K562 (cell line): ENCODE measurements at regions not wholly inside any gene's neighbourhood (a gene's known extent, or its start where the extent isn't known, plus 50 kb on each side); places are given as distances from the start of the nearest gene placed in this dataset.

Source experiments
- ATAC-seq: fragments of 200-7000 bp; cut with Tn5 transposase; 3 replicates; pipeline ENCODE4 v1.9.1; 2020; ENCODE audit warnings: moderate library complexity
- BruUV-seq: library from RNA; stranded (reverse); fragments of 400-500 nt; replicated peaks from 2 replicates; lab custom pipeline; 2021; lab: Mats Ljungman, UMichigan
- CTCF ChIA-PET: fragments of 300-600 bp; formaldehyde crosslinking; extraction: SDS; loops from one replicate; lab custom pipeline; 2021; ENCODE audit warnings: low intra/inter-chr PET ratio; lab: Yijun Ruan, JAX
- POLR2A ChIA-PET: fragments of 300-600, 350-650 bp; sonication (Branson Sonifier 250); formaldehyde crosslinking; extraction: SDS; loops from one replicate; lab custom pipeline; 2021; ENCODE audit warnings: antibody characterized with exemption, inconsistent platforms; lab: Yijun Ruan, JAX
- DNase-seq, 4 experiments: peaks; one replicate each; pipeline versions ENCODE4 v3.0.0 to v3.0.0-alpha.2; 2011 to 2018; ENCODE audit warnings: low spot score in 3 of 4, mixed read lengths in 3 of 4; ENCODE audit errors: extremely low read depth in 1 of 4
- FAIRE-seq: peaks from 2 replicates; lab custom pipeline; 2011; peaks lifted over from hg19 to GRCh38; lab: Jason Lieb, UNC
- H2AFZ ChIP-seq: 2 replicates; pipeline ENCODE4 v1.6.0; 2011; ENCODE audit warnings: low read depth, low read length, control low read depth, inconsistent platforms
- H3K27ac ChIP-seq: fragments of 200-600 bp; 3 replicates; pipeline ENCODE4 v1.8.0; 2011; ENCODE audit warnings: low read depth, mild to moderate bottlenecking, control low read depth, inconsistent platforms, low read length, moderate library complexity, mixed read lengths; ENCODE audit errors: extremely low read depth
- H3K27me3 ChIP-seq, 2 experiments: fragments of 300-600 bp in 1 of 2; 2 replicates in 1 of 2; 3 replicates in 1 of 2; pipeline versions ENCODE4 v1.6.0 to v1.8.0; 2011; ENCODE audit warnings: inconsistent platforms in 2 of 2, low read length in 2 of 2, mild to moderate bottlenecking in 1 of 2, mixed read lengths in 1 of 2, moderate library complexity in 1 of 2; ENCODE audit not compliant: control insufficient read depth in 2 of 2, insufficient read depth in 2 of 2
- H3K36me3 ChIP-seq: fragments of 300-600 bp; 3 replicates; pipeline ENCODE4 v1.8.0; 2011; ENCODE audit warnings: mild to moderate bottlenecking, low read length, inconsistent platforms; ENCODE audit not compliant: control insufficient read depth, insufficient read depth
- H3K4me1 ChIP-seq, 2 experiments: fragments of 200-600 bp in 1 of 2; replicated peaks in 1 of 2; 2 replicates in 1 of 2; 3 replicates in 1 of 2; pipeline versions ENCODE4 v1.5.1 to v1.8.0; 2011; ENCODE audit warnings: inconsistent platforms in 2 of 2, low read length in 2 of 2, mild to moderate bottlenecking in 1 of 2, mixed read lengths in 1 of 2, moderate library complexity in 1 of 2; ENCODE audit not compliant: control insufficient read depth in 2 of 2, insufficient read depth in 2 of 2
- H3K4me2 ChIP-seq: 2 replicates; pipeline ENCODE4 v1.6.1; 2011; ENCODE audit warnings: low read length, control low read depth, inconsistent platforms, mixed read lengths; ENCODE audit not compliant: insufficient read depth
- H3K4me3 ChIP-seq: fragments of 200-600 bp; sonication (generic), shearing (Covaris generic); 2 replicates; pipeline ENCODE4 v1.5.1; 2016; ENCODE audit warnings: control low read depth, inconsistent platforms
- H3K79me2 ChIP-seq: fragments of 200-600 bp; 3 replicates; pipeline ENCODE4 v1.8.0; 2011; ENCODE audit warnings: low read length, inconsistent platforms; ENCODE audit not compliant: control insufficient read depth, insufficient read depth
- H3K9ac ChIP-seq, 2 experiments: 2 replicates each; pipeline versions ENCODE4 v1.6.0 to v1.6.1; 2011; ENCODE audit warnings: low read depth in 2 of 2, low read length in 2 of 2, control low read depth in 1 of 2, inconsistent platforms in 1 of 2, mild to moderate bottlenecking in 1 of 2, mixed read lengths in 1 of 2; ENCODE audit not compliant: insufficient read depth in 1 of 2
- H3K9me1 ChIP-seq: one replicate; pipeline ENCODE4 v1.6.0; 2011; ENCODE audit warnings: inconsistent platforms, mild to moderate bottlenecking, low read length, moderate library complexity; ENCODE audit not compliant: control insufficient read depth, insufficient read depth
- H3K9me3 ChIP-seq: replicated peaks from 2 replicates; pipeline ENCODE4 v1.5.1; 2011; ENCODE audit warnings: low read depth, low read length, inconsistent platforms; ENCODE audit not compliant: control insufficient read depth, insufficient read depth
- H4K20me1 ChIP-seq: replicated peaks from 2 replicates; pipeline ENCODE4 v1.6.1; 2011; ENCODE audit warnings: low read length, inconsistent platforms, mixed read lengths; ENCODE audit not compliant: control insufficient read depth, insufficient read depth
- ADNP ChIP-seq: fragments of 200-800 bp; sonication (Bioruptor generic); IDR thresholded peaks from 2 replicates; pipeline ENCODE4 v1.6.1; 2016; ENCODE audit warnings: missing genetic modification characterization, missing compliant biosample characterization
- C11orf30 ChIP-seq: fragments of 450-650 bp; IDR thresholded peaks from 2 replicates; pipeline ENCODE4 v1.6.1; 2016; ENCODE audit warnings: low read depth, mild to moderate bottlenecking
- CBX3 ChIP-seq, 2 experiments: IDR thresholded peaks; 1 replicate in 1 of 2; 2 replicates in 1 of 2; pipeline ENCODE4 v1.6.1; 2012; ENCODE audit warnings: inconsistent platforms in 2 of 2, low read length in 2 of 2, borderline replicate concordance in 1 of 2, control low read depth in 1 of 2
- CBX8 ChIP-seq: fragments of 200-600 bp; sonication (generic); IDR thresholded peaks from 2 replicates; pipeline ENCODE4 v1.6.1; 2012; ENCODE audit warnings: borderline replicate concordance, mixed run types, low read depth, mild to moderate bottlenecking, moderate library complexity, mixed read lengths, low read length, control low read depth, inconsistent platforms; ENCODE audit not compliant: poor library complexity, severe bottlenecking; ENCODE audit errors: extremely low read depth
- CCNT2 ChIP-seq: IDR thresholded peaks from 2 replicates; pipeline ENCODE4 v1.6.1; 2011; ENCODE audit warnings: borderline replicate concordance, low read depth, mild to moderate bottlenecking, moderate library complexity, mixed read lengths, low read length; ENCODE audit not compliant: insufficient read length; ENCODE audit errors: extremely low read depth
- EGR1 ChIP-seq: fragments of 450-650 bp; conservative IDR thresholded peaks from 2 replicates; pipeline ENCODE4 v1.6.1; 2017; ENCODE audit warnings: mild to moderate bottlenecking
- HOXB6 ChIP-seq: fragments of 250-450 bp; sonication (Bioruptor Pico); IDR thresholded peaks from 2 replicates; pipeline ENCODE4 v1.5.1; 2022; ENCODE audit warnings: mild to moderate bottlenecking, borderline replicate concordance
- PML ChIP-seq: IDR thresholded peaks from 2 replicates; pipeline ENCODE4 v1.6.1; 2012; ENCODE audit warnings: low read length, inconsistent platforms
- PTRF ChIP-seq: fragments of 450-650 bp; IDR thresholded peaks from 2 replicates; pipeline ENCODE4 v1.6.1; 2016; ENCODE audit warnings: mild to moderate bottlenecking, missing genetic modification characterization, missing compliant biosample characterization
- THRAP3 ChIP-seq: fragments of 450-650 bp; IDR thresholded peaks from 2 replicates; pipeline ENCODE4 v1.6.1; 2016; ENCODE audit warnings: mild to moderate bottlenecking, inconsistent platforms, borderline replicate concordance
- ZBTB11 ChIP-seq, 3 experiments: fragments of 200-800 bp in 1 of 3; fragments of 250-450 bp in 1 of 3; fragments of 450-650 bp in 1 of 3; sonication (Bioruptor Pico) in 1 of 3; sonication (Bioruptor generic) in 1 of 3; formaldehyde crosslinking in 1 of 3; IDR thresholded peaks; 2 replicates each; pipeline versions ENCODE4 v1.6.1 to v1.8.0; 2016 to 2022; ENCODE audit warnings: mild to moderate bottlenecking in 2 of 3, missing genetic modification characterization in 2 of 3, missing compliant biosample characterization in 1 of 3, moderate library complexity in 1 of 3
- ZNF507 ChIP-seq: conservative IDR thresholded peaks from 2 replicates; pipeline ENCODE4 v1.6.1; 2017; ENCODE audit warnings: missing genetic modification characterization, missing compliant biosample characterization
- ZNF699 ChIP-seq: fragments of 250-450 bp; sonication (Bioruptor Pico); IDR thresholded peaks from 2 replicates; pipeline ENCODE4 v1.8.0; 2021; ENCODE audit warnings: mild to moderate bottlenecking, moderate library complexity; ENCODE audit not compliant: insufficient replicate concordance
- WGBS: fragments of 100-300 bp; shearing (Covaris generic); methylation state at CpG from one replicate; pipeline ENCODE4 v1.1.6; 2016; ENCODE audit warnings: low coverage, mixed read lengths; ENCODE audit not compliant: insufficient coverage; ENCODE audit errors: missing lambda C conversion rate; 5-methylcytosine and 5-hydroxymethylcytosine counted together
- in situ Hi-C: fragments of 300-500 bp; cut with MboI; formaldehyde crosslinking; loops from 4 replicates; pipeline ENCODE4 v1.15.0; 2018; ENCODE audit warnings: inconsistent platforms, mixed read lengths
- intact Hi-C: fragments of 100-400 bp; cut with micrococcal nuclease; formaldehyde crosslinking; loops from 2 replicates; pipeline ENCODE4 v1.14.2; 2022
- TF ChIP-seq, protein P1 (sequence below): fragments of 150-350 bp; IDR thresholded peaks from 2 replicates; pipeline ENCODE4 v1.6.1; 2014; ENCODE audit warnings: low read depth, mild to moderate bottlenecking, low read length, borderline replicate concordance
- TF ChIP-seq, protein P2 (sequence below): fragments of 450-650 bp; IDR thresholded peaks from 2 replicates; pipeline ENCODE4 v1.6.1; 2016; ENCODE audit warnings: low read depth, mild to moderate bottlenecking, moderate library complexity

GRCh38 chr6:2565499-2565898 is 185.2 kb downstream of the MYLK4 start:
- BruUV-seq, result no TSS peak
- CTCF ChIA-PET, result no interaction called here
- no peak for TF ChIP-seq ADNP (tag)
- TF ChIP-seq, protein P1, sequence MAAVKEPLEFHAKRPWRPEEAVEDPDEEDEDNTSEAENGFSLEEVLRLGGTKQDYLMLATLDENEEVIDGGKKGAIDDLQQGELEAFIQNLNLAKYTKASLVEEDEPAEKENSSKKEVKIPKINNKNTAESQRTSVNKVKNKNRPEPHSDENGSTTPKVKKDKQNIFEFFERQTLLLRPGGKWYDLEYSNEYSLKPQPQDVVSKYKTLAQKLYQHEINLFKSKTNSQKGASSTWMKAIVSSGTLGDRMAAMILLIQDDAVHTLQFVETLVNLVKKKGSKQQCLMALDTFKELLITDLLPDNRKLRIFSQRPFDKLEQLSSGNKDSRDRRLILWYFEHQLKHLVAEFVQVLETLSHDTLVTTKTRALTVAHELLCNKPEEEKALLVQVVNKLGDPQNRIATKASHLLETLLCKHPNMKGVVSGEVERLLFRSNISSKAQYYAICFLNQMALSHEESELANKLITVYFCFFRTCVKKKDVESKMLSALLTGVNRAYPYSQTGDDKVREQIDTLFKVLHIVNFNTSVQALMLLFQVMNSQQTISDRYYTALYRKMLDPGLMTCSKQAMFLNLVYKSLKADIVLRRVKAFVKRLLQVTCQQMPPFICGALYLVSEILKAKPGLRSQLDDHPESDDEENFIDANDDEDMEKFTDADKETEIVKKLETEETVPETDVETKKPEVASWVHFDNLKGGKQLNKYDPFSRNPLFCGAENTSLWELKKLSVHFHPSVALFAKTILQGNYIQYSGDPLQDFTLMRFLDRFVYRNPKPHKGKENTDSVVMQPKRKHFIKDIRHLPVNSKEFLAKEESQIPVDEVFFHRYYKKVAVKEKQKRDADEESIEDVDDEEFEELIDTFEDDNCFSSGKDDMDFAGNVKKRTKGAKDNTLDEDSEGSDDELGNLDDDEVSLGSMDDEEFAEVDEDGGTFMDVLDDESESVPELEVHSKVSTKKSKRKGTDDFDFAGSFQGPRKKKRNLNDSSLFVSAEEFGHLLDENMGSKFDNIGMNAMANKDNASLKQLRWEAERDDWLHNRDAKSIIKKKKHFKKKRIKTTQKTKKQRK, result no peak
- TF ChIP-seq EGR1, result no peak
- TF ChIP-seq ZBTB11 (CRISPR knock-in tag; IDR thresholded peaks at IDR 0.05), result no peak
- TF ChIP-seq, protein P2, sequence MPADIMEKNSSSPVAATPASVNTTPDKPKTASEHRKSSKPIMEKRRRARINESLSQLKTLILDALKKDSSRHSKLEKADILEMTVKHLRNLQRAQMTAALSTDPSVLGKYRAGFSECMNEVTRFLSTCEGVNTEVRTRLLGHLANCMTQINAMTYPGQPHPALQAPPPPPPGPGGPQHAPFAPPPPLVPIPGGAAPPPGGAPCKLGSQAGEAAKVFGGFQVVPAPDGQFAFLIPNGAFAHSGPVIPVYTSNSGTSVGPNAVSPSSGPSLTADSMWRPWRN, result no peak
- TF ChIP-seq HOXB6 (CRISPR knock-in tag), result no peak
- TF ChIP-seq ZNF507 (tag), result no peak
- TF ChIP-seq PTRF (tag), result no peak
- no peak for TF ChIP-seq C11orf30
- no peak for TF ChIP-seq ZNF699 (CRISPR knock-in tag)
- no peak for TF ChIP-seq PML
- no peak for TF ChIP-seq CCNT2
- no peak for TF ChIP-seq CBX8
- TF ChIP-seq CBX3 (IDR thresholded peaks at IDR 0.05; ENCODE audit: borderline replicate concordance in 1 of 2, low read length in 2 of 2), result no peak
- TF ChIP-seq THRAP3, result no peak

More at GRCh38 chr6:2565499-2565898, 185.2 kb downstream of the MYLK4 start:
- Histone ChIP-seq H3K9ac (no peak overlapping the region), H3K4me3 (no peak overlapping the region), H3K4me2 (no peak overlapping the region), H4K20me1 (no peaks in the 10 kb centered on the region), H3K4me1 (no peaks in the 10 kb centered on the region), H3K27ac (no peak overlapping the region), H3K9me3 (no peaks in the 10 kb centered on the region), H3K79me2 (no peaks in the 10 kb centered on the region), H2AFZ (no peak overlapping the region), H3K9me1 (no peaks in the 10 kb centered on the region), H3K36me3 (no peaks in the 10 kb centered on the region), H3K27me3 (peaks cover 6 to 7% of the 10 kb centered on the region in 2 experiments; a peak in 3 of 5 replicates)
- no peak for FAIRE-seq
- DNase-seq, result no peak
- intact Hi-C loops, result no loop called here
- WGBS, result 1% methylated on average over 5 of the region's 5 CpGs
- in situ Hi-C loops, result no loop called here
- POLR2A ChIA-PET, result interaction anchor here (0.6 kb wide), 1 partner anchor 863 kb away, joined by 3 read pairs; no protein-coding TSS in a partner anchor
- ATAC-seq, result no peak
